ENCODE measurements at regions not wholly inside any gene's neighbourhood (a gene's known extent, or its start where the extent isn't known, plus 50 kb on each side); places are given as distances from the start of the nearest gene placed in this dataset.
"Not testable (repeated sequence)": the region's sequence is repeated elsewhere in the genome, so short reads cannot be mapped to it uniquely, and the experiment has no call there.

DNA sequence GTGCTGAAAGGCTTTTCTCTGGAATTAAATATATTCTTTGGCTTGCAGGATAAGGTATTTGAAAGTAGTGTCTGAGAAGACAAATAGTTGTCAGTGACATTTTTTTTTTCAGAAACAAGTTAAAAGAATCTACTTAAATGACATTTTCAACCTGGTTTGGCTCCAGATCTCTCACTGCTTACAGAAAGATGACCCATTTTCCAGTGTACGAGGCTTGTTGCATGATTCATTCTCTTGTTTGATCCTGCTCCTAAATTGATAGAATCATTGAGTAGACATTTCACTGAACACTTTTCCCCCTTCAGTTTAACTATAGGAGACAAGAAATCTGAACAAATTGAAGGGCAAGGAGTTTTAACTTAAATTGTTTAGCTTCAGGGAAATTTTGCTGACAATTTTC is 546.1 kb downstream of the ZNF608 start:
- DNase-seq, result no peak

DNA sequence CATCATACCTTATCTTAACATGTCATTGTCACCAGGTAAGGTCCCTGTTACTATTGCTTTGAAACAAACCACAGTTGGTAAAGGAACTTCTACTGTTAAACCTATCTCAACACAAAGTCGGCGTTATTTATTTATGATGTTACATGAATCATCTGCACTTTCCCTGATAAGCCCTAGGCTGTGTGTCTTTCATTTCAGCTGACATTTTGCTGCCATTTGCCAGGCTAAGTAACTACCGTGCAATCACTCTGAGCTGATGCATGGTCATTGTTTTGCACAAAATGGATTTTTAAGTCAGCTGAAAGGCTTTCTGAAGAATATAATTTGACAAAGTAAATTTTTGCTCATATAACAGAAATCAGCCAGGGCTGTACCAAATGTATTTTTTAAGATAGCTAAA is 546.5 kb downstream of the ZNF608 start:
- DNase-seq, result no peak

DNA sequence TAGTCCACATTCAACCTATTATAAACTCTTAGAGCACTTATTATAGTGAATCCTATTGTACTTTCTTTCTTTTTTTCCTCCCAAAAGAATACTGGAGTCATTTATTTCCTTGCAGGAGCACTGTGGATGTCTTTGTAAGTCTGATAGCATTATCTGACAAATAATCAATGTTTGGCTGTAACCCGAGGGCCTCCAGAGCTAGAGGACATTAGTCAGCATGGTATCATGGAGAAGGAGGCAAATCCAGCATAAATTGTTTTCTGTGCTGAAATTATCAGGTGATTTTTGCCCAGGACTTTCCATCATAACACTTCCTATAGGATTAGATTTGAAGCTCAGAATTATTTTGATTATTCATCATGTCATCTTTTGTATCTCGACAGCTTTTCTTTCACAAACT is 551.0 kb downstream of the ZNF608 start:
- no peak for DNase-seq

DNA sequence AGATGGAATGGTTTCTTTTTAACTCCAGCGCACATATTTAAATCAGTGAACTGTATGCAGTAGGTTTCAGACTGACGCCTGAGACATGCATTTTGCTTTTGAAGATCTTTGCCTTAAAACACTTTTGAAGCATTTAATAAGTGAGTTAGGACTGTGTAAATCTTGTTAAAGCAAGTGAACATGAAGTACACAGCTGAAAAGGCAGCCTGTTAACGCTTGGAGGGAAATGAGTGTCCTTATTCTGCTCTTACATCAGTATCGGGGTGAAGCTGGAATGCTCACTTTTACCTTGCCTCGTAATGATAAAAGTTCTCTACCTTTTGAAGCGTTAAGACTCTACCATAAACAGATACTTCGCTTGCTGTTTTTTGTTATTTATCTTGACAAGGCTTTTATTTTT is 552.2 kb downstream of the ZNF608 start:
- DNase-seq, result no peak

DNA sequence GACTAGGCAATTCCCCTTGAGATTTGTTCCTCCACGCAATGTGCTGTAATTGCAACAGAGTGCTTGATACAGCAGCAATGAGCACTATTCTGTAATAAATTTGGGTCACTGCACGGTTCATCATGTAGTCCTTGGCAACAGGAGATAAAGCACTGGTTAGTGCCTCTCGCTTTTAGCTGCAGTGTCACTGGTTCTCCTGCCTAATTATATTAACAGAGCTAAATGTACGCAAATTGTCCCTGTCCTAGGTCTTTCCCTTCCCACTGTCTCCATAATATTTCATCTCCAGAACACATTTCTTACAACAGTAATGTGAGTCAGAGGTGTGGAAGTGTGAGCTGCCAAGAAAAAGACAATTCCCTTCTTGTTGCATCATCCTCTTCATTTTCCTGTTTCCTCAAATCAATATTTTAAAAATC is 553.1 kb downstream of the ZNF608 start:
- DNase-seq, result no peak

DNA sequence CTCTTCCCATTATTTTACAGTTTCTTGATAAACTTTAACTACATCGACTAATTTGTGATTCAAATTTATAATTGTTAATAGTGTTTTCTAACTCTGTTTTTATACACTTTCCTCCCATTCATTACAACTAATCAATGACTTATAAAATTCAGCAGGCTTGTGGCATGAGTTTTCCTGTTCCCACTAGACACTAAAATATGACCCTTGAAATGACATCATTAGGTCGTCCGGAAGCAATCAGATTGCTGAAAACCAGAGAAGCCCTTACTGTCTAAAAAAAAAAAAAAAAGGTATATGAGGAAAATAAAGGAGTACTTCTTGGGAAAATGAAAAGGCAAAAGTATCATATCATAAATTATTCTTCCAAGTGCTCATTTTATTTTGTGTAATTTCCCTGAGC is 553.7 kb downstream of the ZNF608 start:
- no peak for DNase-seq

DNA sequence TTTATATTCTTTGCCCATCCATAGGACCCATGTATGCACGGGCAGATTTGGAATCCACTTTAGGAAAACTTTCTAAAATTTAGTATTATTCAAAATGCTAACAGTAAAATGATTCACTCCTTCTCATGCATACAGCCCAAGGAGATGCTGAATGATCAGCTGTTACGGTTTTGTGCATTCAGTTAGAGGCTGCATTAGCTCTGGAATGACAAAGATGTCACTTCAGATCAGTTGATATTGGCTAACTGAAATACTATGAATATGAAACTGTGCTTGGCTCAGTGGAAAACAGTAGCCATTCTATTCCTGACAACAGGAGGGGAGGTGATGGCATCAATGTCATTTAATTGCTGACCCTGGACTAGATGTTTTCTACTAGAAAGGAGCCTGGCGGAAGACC is 560.7 kb downstream of the ZNF608 start:
- no peak for DNase-seq

DNA sequence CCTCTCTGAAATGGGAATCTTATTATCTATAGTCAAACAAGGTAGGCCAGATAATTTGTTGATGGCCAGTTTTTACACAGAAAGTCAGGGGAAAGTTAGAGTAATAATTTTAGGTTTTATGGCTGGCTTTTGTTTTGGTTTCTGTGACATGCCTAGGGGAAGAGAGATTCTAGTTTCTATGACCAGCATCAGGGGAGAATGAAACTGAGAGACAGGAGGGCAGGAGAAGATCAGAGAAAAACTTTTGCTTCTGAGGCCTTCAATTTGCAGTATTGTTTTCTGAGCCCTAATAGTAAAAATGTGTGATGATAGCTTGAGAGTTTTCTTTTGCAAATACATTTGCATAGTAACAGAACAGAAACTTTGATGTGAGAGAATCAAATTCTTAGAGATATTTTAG is 564.3 kb downstream of the ZNF608 start:
- DNase-seq, result no peak

DNA sequence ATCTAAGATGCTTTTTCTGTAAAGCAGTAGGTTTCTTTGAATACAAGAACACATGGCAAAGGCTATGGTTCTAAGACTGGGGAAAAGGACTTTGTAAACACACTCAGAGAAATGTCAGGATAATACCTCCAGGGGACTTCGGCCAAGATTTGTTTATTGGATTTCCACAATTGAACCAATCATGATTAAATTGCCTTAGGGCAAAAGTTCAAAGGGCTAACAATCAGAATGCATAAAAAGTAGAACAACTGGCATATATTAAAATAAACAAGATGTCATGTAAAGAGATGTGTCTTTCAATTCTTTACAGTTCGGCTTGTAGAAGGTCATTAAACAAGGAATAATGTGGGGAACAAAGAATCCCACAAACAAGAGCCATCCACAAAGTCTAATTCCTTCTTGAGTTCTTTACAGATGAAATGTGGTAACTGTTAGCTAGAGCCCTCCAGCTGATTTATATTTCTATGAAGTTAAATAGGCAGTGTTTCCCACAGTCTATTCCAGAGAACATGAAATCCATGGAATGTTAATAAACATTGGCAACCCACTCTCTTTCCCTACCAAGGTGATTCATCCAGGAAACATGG is 565.5 kb downstream of the ZNF608 start:
- no peak for DNase-seq

DNA sequence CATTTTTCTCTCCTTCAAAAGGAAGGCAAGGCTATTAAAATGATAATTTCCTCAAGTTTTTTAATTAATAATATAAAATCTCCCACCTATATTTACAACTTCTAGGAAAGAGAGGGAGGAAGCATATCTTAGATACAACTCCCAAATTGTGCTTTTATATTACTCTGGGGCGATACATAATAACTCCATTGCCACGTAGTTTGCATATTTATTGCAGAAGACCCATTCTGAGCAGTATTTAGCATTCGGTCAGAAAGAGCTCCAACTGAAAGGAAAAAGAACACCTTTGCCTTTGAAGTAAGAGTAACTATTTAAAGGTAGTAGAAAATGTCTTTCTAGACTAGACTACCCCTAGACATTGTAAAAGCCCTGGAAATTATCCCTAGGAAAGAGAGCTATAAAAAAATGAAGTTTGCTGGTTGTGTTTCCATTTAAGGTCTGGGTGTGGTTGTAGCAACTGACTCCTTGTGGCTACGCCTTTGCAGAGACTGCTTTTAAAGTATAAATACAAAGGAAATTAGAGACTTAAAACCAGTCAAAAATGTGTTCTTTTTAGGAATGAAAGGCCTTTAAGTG is 566.1 kb downstream of the ZNF608 start:
- DNase-seq, result no peak

DNA sequence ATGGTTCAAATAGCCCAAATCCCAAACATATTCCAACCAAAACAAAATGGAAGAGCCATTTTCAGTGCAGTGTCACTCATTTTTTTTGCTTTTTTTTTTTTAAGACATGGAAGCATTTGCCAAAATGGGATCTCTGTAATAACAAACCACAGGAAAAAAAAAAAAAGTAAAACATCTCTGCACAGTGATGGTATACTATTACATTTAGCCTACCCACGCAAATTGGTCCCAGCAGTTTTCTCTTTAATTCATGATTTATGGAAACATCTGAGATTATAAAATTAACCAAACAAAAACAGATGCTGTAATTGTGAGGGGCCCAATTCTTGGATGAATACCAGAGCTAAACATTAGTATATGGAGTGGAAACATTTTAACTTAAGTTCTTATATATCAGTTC is 566.6 kb downstream of the ZNF608 start:
- DNase-seq, result no peak

DNA sequence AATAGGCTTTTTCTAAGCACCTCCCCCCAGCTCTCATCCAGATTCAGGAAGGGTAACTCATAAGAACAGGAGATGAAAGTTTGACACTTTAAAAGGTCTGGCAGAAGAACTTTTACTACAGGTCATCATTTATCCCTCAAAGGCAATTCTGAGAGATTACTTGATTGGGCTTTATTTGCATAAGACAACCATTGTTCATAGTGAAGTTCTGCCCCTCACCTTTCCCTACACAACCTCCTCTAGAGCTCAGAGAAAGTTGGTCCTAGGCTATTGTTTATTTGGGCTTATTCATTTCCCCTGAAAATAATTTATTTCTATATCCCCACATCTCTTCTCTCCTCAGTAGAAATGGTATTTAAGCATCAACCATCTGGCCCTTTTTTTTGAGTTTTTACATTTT is 568.4 kb downstream of the ZNF608 start:
- DNase-seq, result no peak

DNA sequence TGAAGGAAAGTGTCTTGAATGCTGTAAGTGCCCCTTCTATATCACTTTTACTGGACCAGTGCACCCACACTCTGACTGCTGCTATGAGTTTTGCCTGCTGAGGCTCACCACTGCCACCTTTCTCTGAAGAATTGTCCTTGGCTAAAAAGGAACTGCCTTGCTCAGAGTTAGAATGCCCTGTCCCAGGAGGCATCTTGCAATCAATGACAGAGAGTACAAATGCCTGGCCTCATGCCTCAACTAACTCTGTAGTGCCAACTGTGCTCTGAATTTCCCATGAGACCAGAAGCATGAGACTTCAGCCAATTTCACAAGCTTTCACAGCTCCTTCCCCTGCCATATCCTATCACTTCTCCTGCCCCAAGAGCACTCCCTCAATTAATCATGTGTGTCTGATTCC is 569.7 kb downstream of the ZNF608 start:
- DNase-seq, result no peak

DNA sequence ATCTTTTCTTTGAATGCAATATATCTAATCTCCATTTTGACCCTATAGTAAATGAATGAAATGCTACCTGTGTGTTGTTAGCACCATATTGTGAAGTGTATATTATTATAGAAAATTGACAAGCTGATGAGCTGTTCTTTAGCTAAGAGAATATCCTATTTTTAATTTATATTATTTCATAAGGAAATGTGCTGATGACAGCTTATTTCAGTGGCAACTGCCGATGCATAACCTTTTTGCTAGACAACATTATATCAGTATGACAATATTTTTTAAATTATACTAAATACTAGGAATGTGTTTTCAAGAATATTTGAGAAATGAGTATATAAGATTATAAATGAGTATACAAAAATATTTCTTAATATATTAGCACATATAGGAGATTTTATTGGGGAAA is 573.1 kb downstream of the ZNF608 start:
- DNase-seq, result no peak

DNA sequence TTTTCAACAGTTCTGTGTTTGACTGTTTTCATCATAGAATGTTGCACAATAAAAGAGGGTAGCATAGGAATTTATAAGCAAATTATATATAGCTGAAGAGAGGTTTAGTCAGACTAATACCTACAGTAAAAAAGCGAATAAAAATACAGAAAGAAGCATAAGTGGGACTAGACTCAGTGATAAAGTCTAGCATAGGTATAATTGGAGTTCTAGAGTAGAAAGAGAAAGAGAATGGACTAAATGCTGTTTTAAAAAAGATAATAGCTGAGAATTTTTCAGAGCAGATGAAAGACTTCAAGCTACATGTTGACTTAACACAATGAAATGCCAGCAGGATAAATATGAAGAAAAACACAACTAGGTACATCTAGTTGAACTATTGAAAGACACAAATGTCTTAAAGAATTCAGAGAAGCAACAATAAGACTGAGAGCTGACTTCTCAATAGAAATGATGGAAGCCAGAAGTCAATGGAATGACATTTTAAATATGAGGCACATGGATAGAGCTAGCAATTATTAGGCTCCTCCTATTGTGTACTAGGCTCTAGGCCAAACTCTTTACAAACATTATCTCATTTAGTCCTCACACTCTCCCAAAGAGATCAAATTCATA is 573.9 kb downstream of the ZNF608 start:
- no peak for DNase-seq

DNA sequence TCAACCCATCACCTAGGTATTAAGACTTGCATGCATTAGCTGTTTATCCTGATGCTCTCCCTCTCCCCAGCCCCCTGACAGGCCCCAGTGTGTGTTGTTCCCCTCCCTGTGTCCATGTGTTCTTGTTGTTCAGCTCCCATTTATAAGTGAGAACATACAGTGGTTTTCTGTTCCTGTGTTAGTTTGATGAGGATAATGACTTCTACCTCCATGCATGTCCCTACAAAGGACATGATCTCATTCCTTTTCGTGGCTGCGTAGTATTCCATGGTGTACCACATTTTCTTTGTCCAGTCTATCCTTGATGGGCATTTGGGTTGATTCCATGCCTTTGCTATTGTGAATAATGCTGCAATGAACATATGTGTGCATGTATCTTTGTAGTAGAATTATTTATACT is 578.3 kb downstream of the ZNF608 start:
- not testable (repeated sequence) for DNase-seq

DNA sequence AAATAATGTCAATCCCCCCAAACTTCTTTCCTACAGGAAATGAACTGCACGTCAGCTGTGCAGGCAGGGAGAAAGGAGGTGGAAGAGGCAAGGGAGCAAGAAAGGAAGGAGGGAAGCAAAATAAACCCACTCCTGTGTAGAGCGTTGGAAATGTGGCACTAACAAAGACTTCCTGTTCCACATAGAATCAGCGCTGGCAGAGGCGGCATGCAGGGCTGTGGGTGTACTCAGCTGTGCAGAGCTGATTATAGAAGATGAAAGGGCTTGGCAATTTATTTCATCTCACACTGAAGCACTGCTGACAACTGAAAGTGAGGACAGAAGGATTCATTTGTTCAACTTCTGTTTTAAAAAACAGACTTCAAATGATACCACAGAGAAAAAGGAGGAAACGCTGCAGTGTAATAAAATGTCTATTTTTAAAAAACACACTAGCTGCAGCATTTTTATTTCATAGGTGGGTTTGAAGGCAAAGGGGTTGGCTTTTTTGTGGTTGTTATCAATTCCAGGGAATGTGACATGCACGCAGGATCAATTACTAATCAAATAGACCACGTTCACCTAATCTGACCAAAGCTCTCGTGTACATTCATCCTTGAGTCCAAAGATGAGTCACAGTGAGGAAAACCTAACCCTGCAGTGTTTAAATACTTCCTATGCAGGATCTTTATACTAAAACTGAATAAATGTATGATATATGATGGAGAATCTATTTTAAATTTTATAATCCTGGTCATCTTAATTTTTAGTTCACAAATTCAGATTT is 583.5 kb downstream of the ZNF608 start:
- DNase-seq, result no peak

DNA sequence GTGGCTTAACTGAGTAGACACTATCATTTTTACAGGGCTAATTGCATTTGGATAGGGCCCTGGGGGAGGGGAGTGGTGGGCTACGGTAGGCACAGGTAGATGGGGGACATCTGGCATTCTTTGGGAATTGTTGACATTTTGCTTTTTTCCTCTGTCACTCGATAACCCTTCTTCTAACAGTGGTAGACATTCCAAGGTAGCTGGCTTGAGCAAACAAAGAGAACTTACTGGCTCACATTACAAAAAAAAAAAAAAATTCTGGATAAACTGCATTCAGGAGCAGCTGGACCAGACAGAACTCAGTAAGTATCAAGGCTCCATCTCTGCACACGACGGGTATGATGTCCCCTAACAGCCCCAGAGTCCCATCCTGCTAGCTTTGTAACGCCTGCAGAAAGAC is 585.2 kb downstream of the ZNF608 start:
- no peak for DNase-seq

DNA sequence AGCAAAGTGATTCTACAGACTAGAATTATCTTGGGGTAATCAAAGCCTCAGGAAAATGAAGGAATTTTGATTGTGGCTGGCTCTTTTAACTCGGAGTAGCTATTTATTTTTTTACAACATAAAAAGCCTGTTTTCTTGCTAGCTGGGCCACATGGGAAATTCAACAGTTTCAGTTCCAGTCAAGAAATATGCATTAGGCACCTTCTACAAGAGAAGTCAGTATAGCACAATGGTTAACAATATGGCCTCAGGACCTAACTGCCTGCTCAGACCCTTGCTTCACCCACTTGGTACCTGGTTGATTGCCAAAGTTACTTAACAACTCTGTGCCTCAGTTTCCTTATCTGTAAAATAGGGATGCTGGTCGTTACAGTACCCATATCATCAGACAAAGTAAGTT is 586.2 kb downstream of the ZNF608 start:
- no peak for DNase-seq

DNA sequence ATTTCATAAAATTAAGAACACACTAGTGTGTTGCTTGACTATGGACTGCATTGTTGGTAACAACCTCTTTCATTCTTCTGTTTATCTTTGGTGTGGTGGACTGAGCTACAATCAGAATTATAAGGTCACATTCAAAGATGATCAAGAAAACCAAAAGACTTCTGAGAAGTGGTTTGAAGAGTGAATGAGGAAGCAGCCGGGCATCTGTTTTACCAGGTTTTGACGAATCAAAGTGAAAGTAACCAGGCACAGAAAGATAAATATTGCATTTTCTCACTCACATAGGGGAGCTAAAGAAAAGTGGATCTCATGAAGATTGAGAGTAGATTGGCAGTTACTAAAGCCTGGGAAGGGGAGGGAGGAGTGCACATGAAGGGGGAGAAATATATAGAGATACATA is 589.1 kb downstream of the ZNF608 start:
- no peak for DNase-seq

DNA sequence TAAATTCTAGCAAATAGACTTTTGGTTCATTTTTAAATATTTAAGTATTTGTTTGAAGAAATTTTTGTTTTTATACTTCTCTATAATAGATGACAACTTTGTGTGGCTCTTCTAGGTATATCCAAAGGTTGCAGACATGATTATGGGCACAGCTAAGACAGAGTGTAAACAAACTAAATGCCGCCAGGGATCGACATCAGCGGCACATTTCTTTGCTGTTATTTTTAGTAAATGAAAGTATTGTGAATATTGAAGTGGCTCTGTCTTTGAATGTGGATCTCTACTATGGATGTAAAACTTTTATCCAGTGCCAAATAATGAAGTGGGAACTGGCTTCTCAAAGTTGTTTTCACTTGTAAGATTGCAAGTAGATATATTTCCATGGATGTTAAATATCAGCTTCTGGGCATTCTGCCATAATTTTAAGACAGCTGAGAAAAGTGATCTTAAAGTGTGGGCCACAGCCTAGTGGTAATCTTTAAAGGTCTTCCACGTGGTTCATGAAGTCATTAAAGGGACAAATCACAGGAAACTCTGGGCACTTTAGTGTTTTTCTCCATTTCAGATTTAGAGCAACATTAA is 589.9 kb downstream of the ZNF608 start:
- DNase-seq, result no peak

DNA sequence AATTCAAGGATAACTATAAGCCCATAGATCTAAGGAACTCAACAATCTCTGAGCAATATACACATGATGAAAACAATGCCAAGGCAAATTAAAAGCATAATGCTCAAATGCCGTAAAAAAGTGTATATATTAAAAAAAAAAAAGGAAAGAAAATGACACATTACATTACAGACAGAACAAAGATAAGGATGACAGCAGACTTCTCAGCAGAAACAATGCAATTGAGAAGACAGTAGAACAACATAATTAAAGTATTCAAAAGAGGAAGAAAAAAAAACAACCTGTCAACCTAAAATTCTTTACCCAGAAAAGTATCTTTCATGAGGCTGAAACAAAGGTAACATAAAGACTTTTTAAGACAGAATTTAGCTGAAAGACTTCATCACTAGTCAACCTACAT is 591.7 kb downstream of the ZNF608 start:
- no peak for DNase-seq

DNA sequence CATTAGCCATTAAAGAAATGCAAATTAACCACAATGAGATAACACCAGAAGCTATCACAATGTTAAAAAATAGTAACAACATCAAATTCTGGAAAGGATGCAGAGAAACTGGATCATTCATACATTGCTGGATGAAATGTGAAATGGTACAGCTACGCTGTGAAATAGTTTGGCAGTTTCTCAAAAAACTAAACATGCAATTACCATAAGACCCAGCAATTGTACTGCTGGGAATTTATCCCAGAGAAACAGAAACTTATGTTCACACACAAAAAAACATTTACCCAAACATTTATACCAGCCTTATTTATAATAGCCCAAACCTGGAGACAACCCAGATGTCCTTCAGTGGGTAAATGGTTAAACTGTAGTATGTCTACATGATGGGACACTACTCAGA is 592.9 kb downstream of the ZNF608 start:
- DNase-seq, result no peak

DNA sequence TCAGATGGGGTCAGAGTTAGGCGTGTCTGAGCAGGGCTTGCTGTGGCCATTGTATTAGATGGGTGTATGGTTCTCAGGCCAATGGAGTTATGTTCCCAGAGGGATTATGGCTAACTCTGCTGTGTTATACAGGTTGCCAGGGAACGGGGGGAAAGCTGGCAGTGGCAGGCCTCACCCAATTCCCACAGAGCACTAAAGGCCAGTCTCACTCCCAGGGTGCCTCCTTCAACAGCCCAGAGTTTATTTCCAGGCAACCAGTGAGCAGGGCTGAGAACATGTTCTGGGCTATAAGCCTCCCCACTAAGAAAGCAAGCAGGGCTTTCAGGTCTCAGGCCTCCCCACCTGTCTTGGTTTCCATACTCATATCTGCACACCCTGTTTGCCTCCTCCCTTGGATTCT is 597.9 kb downstream of the ZNF608 start:
- no peak for DNase-seq
